ACC112 (cell line): ENCODE measurements at regions not wholly inside any gene's neighbourhood (a gene's known extent, or its start where the extent isn't known, plus 50 kb on each side); places are given as distances from the start of the nearest gene placed in this dataset.
"Not testable (repeated sequence)": the region's sequence is repeated elsewhere in the genome, so short reads cannot be mapped to it uniquely, and the experiment has no call there.

Experiments used
- H2AFZ ChIP-seq: fragments of 200-600 bp; sonication (generic); one replicate; pipeline ENCODE4 v1.6.0; 2017; ENCODE audit warnings: antibody characterized with exemption, low read length; ENCODE audit not compliant: unreplicated experiment
- H3K27ac ChIP-seq: fragments of 200-600 bp; sonication (generic); 2 replicates; pipeline ENCODE4 v1.5.1; 2014; ENCODE audit warnings: low read depth, mild to moderate bottlenecking, antibody characterized with exemption, low read length, moderate library complexity
- H3K27me3 ChIP-seq: fragments of 200-600 bp; sonication (generic); 2 replicates; pipeline ENCODE4 v1.6.1; 2014; ENCODE audit warnings: mild to moderate bottlenecking, antibody characterized with exemption, low read length, moderate library complexity, mixed read lengths; ENCODE audit not compliant: insufficient read depth
- H3K36me3 ChIP-seq: fragments of 200-600 bp; sonication (generic); 2 replicates; pipeline ENCODE4 v1.6.1; 2016; ENCODE audit warnings: mild to moderate bottlenecking, antibody characterized with exemption, low read length, moderate library complexity, mixed read lengths; ENCODE audit not compliant: insufficient read depth
- H3K4me1 ChIP-seq: fragments of 200-600 bp; sonication (generic); one replicate; pipeline ENCODE4 v1.6.1; 2016; ENCODE audit warnings: low read length, mixed read lengths; ENCODE audit not compliant: insufficient read depth, unreplicated experiment, control insufficient read depth
- H3K4me3 ChIP-seq: fragments of 200-600 bp; sonication (generic); 2 replicates; pipeline ENCODE4 v1.5.1; 2014; ENCODE audit warnings: mild to moderate bottlenecking, low read depth, low read length
- H3K79me2 ChIP-seq: fragments of 200-600 bp; sonication (generic); one replicate; pipeline ENCODE4 v1.6.0; 2016; ENCODE audit warnings: low read length; ENCODE audit not compliant: control insufficient read depth, unreplicated experiment, insufficient read depth

GRCh38 chr20:58765780-58766179 is 73.2 kb downstream of the NPEPL1 start:
- Histone ChIP-seq H3K27me3 (peaks cover 95% of the 10 kb centered on the region), H3K4me1 (no peaks in the 10 kb centered on the region)

GRCh38 chr20:58767817-58768216 is 75.2 kb downstream of the NPEPL1 start:
- not testable (repeated sequence) for H3K4me3 ChIP-seq, H2AFZ ChIP-seq, H3K27ac ChIP-seq, H3K36me3 ChIP-seq, H3K79me2 ChIP-seq, H3K4me1 ChIP-seq
- peaks cover 94% of the 10 kb centered on the region for H3K27me3 ChIP-seq

More at GRCh38 chr20:58765780-58766179, 73.2 kb downstream of the NPEPL1 start:
- Histone ChIP-seq H3K36me3 (no peaks in the 10 kb centered on the region), H3K4me3 (no peak overlapping the region), H3K27ac (no peak overlapping the region), H3K79me2 (no peaks in the 10 kb centered on the region), H2AFZ (no peak overlapping the region)
